ENCODE measurements at regions not wholly inside any gene's neighbourhood (a gene's known extent, or its start where the extent isn't known, plus 50 kb on each side); places are given as distances from the start of the nearest gene placed in this dataset.

DNA sequence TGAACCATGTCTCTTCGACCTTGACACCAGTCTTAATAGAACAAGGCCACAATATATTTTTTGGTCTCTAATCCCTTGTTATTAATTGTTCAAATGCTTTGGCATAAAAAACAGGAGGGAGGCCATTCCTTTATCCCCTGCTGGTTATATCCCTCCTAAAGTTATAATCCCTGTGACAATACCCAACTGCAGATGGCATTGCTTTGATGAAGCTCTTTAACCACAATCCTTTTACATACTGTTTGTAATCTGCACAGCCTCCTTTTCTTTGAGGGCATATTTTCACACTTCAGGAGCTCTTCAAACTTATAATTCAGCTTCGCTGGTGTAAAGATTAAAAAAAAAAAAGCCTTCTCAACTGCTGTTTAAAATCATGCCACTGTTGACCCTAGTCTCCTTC is 919.0 kb downstream of the EPHA3 start:
- no peak for TF ChIP-seq SUZ12 (IDR thresholded peaks at IDR 0.05; ENCODE audit: extremely low read depth, insufficient read depth, insufficient read length)
- no peak for TF ChIP-seq YY1 (IDR thresholded peaks at IDR 0.05; ENCODE audit: insufficient read depth, insufficient read length)
